ENCODE measurements at regions not wholly inside any gene's neighbourhood (a gene's known extent, or its start where the extent isn't known, plus 50 kb on each side); places are given as distances from the start of the nearest gene placed in this dataset.

- TF ChIP-seq, protein P1, sequence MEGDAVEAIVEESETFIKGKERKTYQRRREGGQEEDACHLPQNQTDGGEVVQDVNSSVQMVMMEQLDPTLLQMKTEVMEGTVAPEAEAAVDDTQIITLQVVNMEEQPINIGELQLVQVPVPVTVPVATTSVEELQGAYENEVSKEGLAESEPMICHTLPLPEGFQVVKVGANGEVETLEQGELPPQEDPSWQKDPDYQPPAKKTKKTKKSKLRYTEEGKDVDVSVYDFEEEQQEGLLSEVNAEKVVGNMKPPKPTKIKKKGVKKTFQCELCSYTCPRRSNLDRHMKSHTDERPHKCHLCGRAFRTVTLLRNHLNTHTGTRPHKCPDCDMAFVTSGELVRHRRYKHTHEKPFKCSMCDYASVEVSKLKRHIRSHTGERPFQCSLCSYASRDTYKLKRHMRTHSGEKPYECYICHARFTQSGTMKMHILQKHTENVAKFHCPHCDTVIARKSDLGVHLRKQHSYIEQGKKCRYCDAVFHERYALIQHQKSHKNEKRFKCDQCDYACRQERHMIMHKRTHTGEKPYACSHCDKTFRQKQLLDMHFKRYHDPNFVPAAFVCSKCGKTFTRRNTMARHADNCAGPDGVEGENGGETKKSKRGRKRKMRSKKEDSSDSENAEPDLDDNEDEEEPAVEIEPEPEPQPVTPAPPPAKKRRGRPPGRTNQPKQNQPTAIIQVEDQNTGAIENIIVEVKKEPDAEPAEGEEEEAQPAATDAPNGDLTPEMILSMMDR (conservative IDR thresholded peaks at IDR 0.05 in 1 of 2, IDR thresholded peaks at IDR 0.05 in 1 of 2; ENCODE audit: extremely low read depth in 1 of 2, insufficient read depth in 1 of 2, low read depth in 1 of 2, low read length in 2 of 2) = no peak
- no peak for TF ChIP-seq EZH2 (IDR thresholded peaks at IDR 0.05; ENCODE audit: borderline replicate concordance, low read length)
These were observed 302.8 kb upstream of the ADAMTS5 start for GRCh38 chr21:27269644-27270043.
